BE2C (cell line): ENCODE measurements at regions not wholly inside any gene's neighbourhood (a gene's known extent, or its start where the extent isn't known, plus 50 kb on each side); places are given as distances from the start of the nearest gene placed in this dataset.

Experiments used
- DNase-seq: peaks from one replicate; pipeline ENCODE4 v3.0.0-alpha.2; 2020
- H3K27me3 ChIP-seq: fragments of 250-450 bp; sonication (Bioruptor Pico); 2 replicates; pipeline ENCODE4 v1.5.1; 2020; ENCODE audit warnings: mild to moderate bottlenecking
- H3K36me3 ChIP-seq: fragments of 250-450 bp; sonication (Bioruptor Pico); 2 replicates; pipeline ENCODE4 v1.5.1; 2020; ENCODE audit warnings: mild to moderate bottlenecking
- H3K4me1 ChIP-seq: fragments of 250-450 bp; sonication (Bioruptor Pico); 2 replicates; pipeline ENCODE4 v1.5.1; 2020
- H3K4me3 ChIP-seq: 2 replicates; pipeline ENCODE4 v1.5.1; 2011; ENCODE audit warnings: low read depth, low read length
- H3K9me3 ChIP-seq: fragments of 250-450 bp; sonication (Bioruptor Pico); 2 replicates; pipeline ENCODE4 v1.5.1; 2020
- TF ChIP-seq, protein P1 (sequence below): IDR thresholded peaks from 2 replicates; pipeline ENCODE4 v1.5.1; 2012; ENCODE audit warnings: mild to moderate bottlenecking, low read depth, low read length

DNA sequence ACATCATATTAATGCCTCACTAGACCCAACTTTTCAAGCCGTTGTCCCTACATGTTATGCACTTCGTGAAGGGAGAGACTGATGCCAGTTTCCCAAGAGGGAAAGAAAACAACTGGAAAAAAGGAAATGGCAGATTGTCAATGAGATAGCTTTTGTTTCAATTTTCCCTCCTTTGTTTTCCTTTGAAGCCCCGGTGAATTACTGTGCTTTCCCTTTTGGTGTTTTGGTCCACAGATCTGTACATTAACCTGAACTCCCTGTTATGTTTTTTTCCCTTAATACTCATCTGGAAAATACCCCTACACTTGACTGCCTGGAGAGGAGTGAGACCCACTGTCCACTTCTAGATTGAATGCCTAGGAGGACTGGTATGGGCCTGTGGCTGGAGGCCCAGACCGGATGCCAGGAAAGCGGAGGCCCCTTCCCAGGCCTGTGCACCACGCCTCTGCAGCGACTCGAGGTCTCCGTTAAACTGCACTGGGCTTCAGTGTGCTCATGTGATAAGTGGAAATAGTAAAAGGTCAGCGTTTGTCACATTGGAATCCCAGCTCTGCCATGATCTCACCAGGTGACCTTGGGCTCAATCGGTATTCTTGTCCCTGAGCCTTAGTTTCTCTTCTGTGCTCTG, 106.4 kb downstream of the GATA6 start:
- H3K36me3 ChIP-seq, result no peaks in the 10 kb centered on the region
- no peaks in the 10 kb centered on the region for H3K9me3 ChIP-seq
- no peak overlapping the region for H3K4me3 ChIP-seq
- no peaks in the 10 kb centered on the region for H3K27me3 ChIP-seq
- TF ChIP-seq, protein P1, sequence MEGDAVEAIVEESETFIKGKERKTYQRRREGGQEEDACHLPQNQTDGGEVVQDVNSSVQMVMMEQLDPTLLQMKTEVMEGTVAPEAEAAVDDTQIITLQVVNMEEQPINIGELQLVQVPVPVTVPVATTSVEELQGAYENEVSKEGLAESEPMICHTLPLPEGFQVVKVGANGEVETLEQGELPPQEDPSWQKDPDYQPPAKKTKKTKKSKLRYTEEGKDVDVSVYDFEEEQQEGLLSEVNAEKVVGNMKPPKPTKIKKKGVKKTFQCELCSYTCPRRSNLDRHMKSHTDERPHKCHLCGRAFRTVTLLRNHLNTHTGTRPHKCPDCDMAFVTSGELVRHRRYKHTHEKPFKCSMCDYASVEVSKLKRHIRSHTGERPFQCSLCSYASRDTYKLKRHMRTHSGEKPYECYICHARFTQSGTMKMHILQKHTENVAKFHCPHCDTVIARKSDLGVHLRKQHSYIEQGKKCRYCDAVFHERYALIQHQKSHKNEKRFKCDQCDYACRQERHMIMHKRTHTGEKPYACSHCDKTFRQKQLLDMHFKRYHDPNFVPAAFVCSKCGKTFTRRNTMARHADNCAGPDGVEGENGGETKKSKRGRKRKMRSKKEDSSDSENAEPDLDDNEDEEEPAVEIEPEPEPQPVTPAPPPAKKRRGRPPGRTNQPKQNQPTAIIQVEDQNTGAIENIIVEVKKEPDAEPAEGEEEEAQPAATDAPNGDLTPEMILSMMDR, result no peak
- H3K4me1 ChIP-seq, result no peaks in the 10 kb centered on the region
- DNase-seq, result no peak

DNA sequence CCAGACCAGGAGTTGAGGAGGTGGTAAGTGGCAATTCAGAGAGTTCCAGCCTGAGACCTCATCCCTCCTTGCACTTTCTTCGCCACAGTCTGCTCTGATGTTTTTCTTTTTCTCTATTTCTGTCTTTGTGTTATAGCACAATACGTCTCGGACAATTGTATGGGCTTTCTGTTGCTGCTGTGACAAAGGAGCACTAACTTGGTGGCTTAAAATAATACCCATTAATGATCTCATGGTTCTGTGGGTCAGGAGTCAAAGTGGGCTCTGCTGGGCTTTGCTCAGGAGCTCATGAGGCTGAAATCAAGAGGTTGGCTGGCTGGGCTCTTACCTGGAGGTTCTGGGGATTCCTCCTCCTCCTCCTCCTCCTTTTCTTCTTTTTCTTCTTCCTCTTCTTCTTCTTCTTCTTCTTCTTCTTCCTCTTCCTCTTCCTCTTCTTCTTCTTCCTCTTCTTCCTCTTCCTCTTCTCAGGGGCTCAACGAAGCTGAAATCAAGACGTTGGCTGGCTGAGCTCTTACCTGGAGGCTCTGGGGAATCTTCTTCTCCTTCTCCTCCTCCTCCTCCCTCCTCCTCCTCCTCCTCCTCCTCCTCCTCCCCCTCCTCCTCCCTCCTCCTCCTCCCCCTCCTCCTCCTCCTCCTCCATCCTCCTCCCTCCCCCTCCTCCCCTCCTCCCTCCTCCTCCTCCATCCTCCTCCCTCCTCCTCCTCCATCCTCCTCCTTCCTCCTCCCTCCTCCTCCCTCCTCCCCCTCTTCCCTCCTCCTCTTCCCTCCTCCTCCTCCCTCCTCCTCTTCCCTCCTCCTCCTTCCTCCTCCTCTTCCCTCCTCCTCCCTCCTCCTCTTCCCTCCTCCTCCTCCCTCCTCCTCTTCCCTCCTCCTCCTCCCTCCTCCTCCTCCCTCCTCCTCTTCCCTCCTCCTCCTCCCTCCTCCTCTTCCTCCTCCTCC, 104.0 kb downstream of the GATA6 start:
- Histone ChIP-seq H3K36me3 (no peaks in the 10 kb centered on the region), H3K9me3 (no peaks in the 10 kb centered on the region), H3K4me3 (no peak overlapping the region), H3K4me1 (no peaks in the 10 kb centered on the region), H3K27me3 (no peaks in the 10 kb centered on the region)
- DNase-seq, result no peak
- TF ChIP-seq, protein P1, result no peak

DNA sequence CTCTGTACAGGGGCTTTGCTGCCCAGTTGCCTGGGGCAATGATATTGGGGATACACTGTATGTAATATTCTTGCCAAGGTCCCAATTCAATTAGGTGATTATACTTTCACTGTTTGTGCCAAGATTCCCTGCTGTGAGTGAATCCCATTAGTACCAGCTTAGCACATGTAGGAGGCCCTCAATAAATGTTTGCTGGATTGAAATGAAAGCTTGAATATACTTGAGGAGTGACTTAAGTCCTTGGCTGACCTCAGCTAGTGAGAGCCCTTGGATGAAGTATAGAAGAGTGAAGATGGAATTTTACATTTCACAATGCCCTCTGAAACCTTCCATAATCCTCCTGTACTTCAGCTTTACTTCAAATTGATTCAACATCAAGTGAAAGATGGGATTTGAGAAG, 102.9 kb downstream of the GATA6 start:
- no peak for DNase-seq
- no peaks in the 10 kb centered on the region for H3K9me3 ChIP-seq
- H3K36me3 ChIP-seq, result no peaks in the 10 kb centered on the region
- TF ChIP-seq, protein P1, result no peak
- H3K4me3 ChIP-seq, result no peak overlapping the region
- H3K27me3 ChIP-seq, result no peaks in the 10 kb centered on the region
- no peaks in the 10 kb centered on the region for H3K4me1 ChIP-seq

DNA sequence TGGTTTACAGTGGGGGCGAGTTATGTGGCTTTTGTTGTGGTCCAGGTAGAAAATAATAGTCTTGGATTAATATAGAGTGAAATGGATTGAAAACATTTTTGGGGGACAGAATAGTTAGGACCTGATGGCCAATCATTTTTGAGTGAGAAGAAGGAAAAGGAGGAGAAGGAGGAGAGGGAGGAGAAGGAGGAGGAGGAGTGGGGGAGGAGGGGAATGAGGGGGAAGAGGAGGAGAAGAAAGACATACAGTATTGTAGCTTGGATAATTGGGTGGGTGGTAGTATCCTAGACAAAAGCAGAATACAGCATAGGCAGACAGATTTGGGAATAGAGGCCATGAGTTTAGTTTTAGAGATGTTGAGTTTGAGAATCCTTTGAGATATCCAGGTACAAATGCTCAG, 101.6 kb downstream of the GATA6 start:
- Histone ChIP-seq H3K4me3 (no peak overlapping the region), H3K36me3 (no peaks in the 10 kb centered on the region), H3K27me3 (no peaks in the 10 kb centered on the region), H3K9me3 (no peaks in the 10 kb centered on the region), H3K4me1 (no peaks in the 10 kb centered on the region)
- no peak for DNase-seq
- TF ChIP-seq, protein P1, result no peak

DNA sequence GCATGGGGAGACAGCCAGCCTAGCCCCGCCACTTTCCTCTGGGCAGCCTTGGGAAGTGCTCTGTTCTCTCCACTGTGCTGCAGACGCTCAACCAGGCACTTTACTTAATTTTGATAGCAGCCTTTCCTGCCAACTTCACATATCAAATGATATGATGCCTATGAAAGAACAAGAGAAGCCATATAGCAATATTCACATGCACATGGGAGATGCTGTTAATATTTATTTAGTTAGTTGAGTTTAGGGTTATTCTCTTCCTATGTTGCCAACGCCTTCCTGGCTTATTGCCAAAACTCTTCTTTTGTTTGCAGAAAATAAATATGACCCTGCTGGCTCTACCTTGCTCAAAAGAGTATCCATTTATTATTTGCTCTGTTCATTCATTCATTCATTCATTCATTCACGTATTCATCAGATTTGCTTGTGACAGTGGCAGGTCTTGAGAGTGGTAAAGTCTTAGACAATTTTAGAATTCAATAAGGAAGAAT, 99.3 kb downstream of the GATA6 start:
- Histone ChIP-seq H3K36me3 (no peaks in the 10 kb centered on the region), H3K4me1 (no peaks in the 10 kb centered on the region), H3K4me3 (no peak overlapping the region), H3K27me3 (no peaks in the 10 kb centered on the region), H3K9me3 (no peaks in the 10 kb centered on the region)
- TF ChIP-seq, protein P1, result no peak
- no peak for DNase-seq

DNA sequence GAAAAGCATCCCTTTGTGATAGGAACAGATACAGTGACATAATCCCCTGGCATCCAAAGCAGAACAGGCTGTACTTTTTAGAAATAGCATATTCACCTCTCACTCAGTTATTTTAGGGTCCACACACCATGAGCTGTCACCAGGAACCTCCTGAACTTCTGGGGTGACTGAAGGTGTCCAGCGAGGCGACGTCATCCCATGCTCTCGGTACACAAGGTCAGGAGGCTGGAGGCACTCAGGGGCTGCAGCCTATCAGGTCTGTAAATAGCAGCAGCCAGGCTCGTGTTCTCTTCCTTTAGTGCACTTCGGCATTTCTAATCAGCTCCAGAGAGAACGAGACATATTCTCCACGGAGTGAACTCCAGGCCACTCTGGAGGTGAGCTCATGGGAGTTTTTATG, 98.3 kb downstream of the GATA6 start:
- TF ChIP-seq, protein P1, result no peak

More for the DNA sequence above, 98.3 kb downstream of the GATA6 start:
- DNase-seq, result no peak
- Histone ChIP-seq H3K4me1 (no peaks in the 10 kb centered on the region), H3K4me3 (no peak overlapping the region), H3K36me3 (no peaks in the 10 kb centered on the region), H3K9me3 (no peaks in the 10 kb centered on the region), H3K27me3 (no peaks in the 10 kb centered on the region)
